Loucy (cell line): ENCODE measurements at regions not wholly inside any gene's neighbourhood (a gene's known extent, or its start where the extent isn't known, plus 50 kb on each side); places are given as distances from the start of the nearest gene placed in this dataset.

ENCODE experiments used
- EZH2phosphoT487 ChIP-seq: fragments of 200-600 bp; IDR thresholded peaks from 2 replicates; pipeline ENCODE4 v1.6.1; 2018; ENCODE audit warnings: antibody characterized with exemption, mild to moderate bottlenecking, moderate library complexity, borderline replicate concordance
- TF ChIP-seq, protein P1 (sequence below): fragments of 200-600 bp; sonication (generic); conservative IDR thresholded peaks from 2 replicates; pipeline ENCODE4 v1.5.1; 2014; ENCODE audit warnings: mild to moderate bottlenecking, antibody characterized with exemption, low read length

GRCh38 chr13:81382246-81382645 lies 1041.3 kb upstream of the SPRY2 start:
- TF ChIP-seq, protein P1, sequence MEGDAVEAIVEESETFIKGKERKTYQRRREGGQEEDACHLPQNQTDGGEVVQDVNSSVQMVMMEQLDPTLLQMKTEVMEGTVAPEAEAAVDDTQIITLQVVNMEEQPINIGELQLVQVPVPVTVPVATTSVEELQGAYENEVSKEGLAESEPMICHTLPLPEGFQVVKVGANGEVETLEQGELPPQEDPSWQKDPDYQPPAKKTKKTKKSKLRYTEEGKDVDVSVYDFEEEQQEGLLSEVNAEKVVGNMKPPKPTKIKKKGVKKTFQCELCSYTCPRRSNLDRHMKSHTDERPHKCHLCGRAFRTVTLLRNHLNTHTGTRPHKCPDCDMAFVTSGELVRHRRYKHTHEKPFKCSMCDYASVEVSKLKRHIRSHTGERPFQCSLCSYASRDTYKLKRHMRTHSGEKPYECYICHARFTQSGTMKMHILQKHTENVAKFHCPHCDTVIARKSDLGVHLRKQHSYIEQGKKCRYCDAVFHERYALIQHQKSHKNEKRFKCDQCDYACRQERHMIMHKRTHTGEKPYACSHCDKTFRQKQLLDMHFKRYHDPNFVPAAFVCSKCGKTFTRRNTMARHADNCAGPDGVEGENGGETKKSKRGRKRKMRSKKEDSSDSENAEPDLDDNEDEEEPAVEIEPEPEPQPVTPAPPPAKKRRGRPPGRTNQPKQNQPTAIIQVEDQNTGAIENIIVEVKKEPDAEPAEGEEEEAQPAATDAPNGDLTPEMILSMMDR, result no peak
- TF ChIP-seq EZH2phosphoT487, result no peak
